Prostate gland (tissue), 2 donors: ENCODE measurements at regions not wholly inside any gene's neighbourhood (a gene's known extent, or its start where the extent isn't known, plus 50 kb on each side); places are given as distances from the start of the nearest gene placed in this dataset.

Source experiments
- DNase-seq: peaks from one replicate; pipeline ENCODE4 v3.0.0-alpha.2; 2019; ENCODE audit warnings: low spot score
- H3K27ac ChIP-seq, 2 donors: fragments of 200-600 bp; sonication (generic); 2 replicates each; pipeline ENCODE4 v1.5.1; 2017 to 2019
- H3K27me3 ChIP-seq: fragments of 200-600 bp; sonication (generic); replicated peaks from 2 replicates; pipeline ENCODE4 v1.5.1; 2019; ENCODE audit not compliant: insufficient read depth
- H3K36me3 ChIP-seq, 2 donors: fragments of 200-600 bp; sonication (generic); 1 replicate in 1 of 2; 2 replicates in 1 of 2; pipeline versions ENCODE4 v1.5.1 to v1.8.1; 2017 to 2019
- H3K4me1 ChIP-seq: fragments of 200-600 bp; sonication (generic); replicated peaks from 2 replicates; pipeline ENCODE4 v1.5.1; 2019
- H3K4me3 ChIP-seq, 2 donors: fragments of 200-600 bp; sonication (generic); 2 replicates each; pipeline ENCODE4 v1.5.1; 2017 to 2019
- H3K9me3 ChIP-seq: fragments of 200-600 bp; sonication (generic); 2 replicates; pipeline ENCODE4 v1.5.1; 2017
- POLR2A ChIP-seq: fragments of 450-650 bp; IDR thresholded peaks from one replicate; pipeline ENCODE4 v1.6.1; 2016; ENCODE audit warnings: antibody characterized with exemption, mild to moderate bottlenecking
- POLR2AphosphoS5 ChIP-seq: sonication (generic); formaldehyde crosslinking; IDR thresholded peaks from one replicate; pipeline ENCODE4 v1.6.1; 2017; ENCODE audit warnings: antibody characterized with exemption
- WGBS: methylation state at CpG from one replicate; pipeline ENCODE4 v1.1.5; 2018; 5-methylcytosine and 5-hydroxymethylcytosine counted together
- intact Hi-C: fragments of 100-400 bp; cut with DNase I; formaldehyde crosslinking; loops from one replicate; pipeline ENCODE4 v1.14.2; 2022
- TF ChIP-seq, protein P1 (sequence below), 4 experiments: fragments of 200-600 bp in 2 of 4; fragments of 450-650 bp in 2 of 4; sonication (generic) in 2 of 4; IDR thresholded peaks; 1 replicate in 3 of 4; 2 replicates in 1 of 4; pipeline ENCODE4 v1.5.1; 2016 to 2019; ENCODE audit warnings: antibody characterized with exemption in 4 of 4, mild to moderate bottlenecking in 2 of 4, moderate library complexity in 2 of 4

DNA sequence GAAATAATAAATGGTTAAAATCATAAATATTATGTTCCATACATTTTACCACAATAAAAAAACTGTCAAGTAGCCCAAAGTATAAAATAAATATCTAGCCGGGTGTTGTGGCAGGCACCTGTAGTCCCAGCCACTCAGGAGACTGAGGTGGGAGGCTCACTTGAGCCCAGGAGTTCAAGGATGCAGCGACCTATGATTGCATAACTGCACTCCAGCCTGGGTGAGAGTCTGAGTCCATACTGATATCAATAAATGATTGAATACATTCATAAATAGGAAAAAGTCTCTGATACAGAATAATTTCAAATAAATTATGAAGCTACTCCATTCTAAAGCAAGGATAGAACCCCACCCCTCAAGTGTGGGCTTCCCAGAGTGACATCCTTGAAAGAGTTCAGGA lies 68.5 kb upstream of the GATA2 start:
- Histone ChIP-seq H3K9me3 (no peaks in the 10 kb centered on the region), H3K4me3 (no peak overlapping the region), H3K27me3 (no peaks in the 10 kb centered on the region), H3K36me3 (no peaks in the 10 kb centered on the region), H3K27ac (no peak overlapping the region), H3K4me1 (no peaks in the 10 kb centered on the region)
- WGBS: 84% methylated on average over 2 of the region's 2 CpGs
- no peak for DNase-seq
- intact Hi-C loops: no loop called here
- TF ChIP-seq, protein P1, sequence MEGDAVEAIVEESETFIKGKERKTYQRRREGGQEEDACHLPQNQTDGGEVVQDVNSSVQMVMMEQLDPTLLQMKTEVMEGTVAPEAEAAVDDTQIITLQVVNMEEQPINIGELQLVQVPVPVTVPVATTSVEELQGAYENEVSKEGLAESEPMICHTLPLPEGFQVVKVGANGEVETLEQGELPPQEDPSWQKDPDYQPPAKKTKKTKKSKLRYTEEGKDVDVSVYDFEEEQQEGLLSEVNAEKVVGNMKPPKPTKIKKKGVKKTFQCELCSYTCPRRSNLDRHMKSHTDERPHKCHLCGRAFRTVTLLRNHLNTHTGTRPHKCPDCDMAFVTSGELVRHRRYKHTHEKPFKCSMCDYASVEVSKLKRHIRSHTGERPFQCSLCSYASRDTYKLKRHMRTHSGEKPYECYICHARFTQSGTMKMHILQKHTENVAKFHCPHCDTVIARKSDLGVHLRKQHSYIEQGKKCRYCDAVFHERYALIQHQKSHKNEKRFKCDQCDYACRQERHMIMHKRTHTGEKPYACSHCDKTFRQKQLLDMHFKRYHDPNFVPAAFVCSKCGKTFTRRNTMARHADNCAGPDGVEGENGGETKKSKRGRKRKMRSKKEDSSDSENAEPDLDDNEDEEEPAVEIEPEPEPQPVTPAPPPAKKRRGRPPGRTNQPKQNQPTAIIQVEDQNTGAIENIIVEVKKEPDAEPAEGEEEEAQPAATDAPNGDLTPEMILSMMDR (IDR thresholded peaks at IDR 0.05): no peak
- TF ChIP-seq POLR2AphosphoS5: no peak
- no peak for TF ChIP-seq POLR2A

DNA sequence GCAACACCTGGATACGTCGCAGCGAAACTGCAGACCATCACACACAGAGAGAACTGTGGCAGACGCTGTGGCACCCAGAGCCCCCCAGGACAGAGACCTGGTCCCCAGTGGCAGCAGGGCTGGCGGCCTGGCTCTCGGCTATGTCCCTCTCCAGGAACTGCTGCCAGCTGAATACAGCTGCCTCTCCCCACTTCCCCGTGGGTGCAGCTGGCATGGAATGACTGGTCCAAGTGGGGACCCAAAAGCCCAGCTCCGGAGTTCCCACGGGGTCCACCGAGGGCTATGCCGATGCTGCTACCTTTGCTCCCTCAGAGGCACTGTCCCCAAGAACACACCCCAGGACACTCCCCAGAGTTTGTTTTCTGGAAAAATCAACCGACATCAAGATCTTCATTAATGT lies 67.8 kb upstream of the GATA2 start:
- no peak for TF ChIP-seq POLR2AphosphoS5
- TF ChIP-seq, protein P1 (IDR thresholded peaks at IDR 0.05): no peak
- no peak for TF ChIP-seq POLR2A
- intact Hi-C loops: no loop called here
- no peaks in the 10 kb centered on the region for H3K27me3 ChIP-seq
- WGBS: 100% methylated on average over 9 of the region's 12 CpGs
- H3K27ac ChIP-seq: no peak overlapping the region
- no peak overlapping the region for H3K4me3 ChIP-seq
- no peaks in the 10 kb centered on the region for H3K4me1 ChIP-seq
- no peak for DNase-seq
- H3K36me3 ChIP-seq: no peaks in the 10 kb centered on the region
- H3K9me3 ChIP-seq: no peaks in the 10 kb centered on the region

DNA sequence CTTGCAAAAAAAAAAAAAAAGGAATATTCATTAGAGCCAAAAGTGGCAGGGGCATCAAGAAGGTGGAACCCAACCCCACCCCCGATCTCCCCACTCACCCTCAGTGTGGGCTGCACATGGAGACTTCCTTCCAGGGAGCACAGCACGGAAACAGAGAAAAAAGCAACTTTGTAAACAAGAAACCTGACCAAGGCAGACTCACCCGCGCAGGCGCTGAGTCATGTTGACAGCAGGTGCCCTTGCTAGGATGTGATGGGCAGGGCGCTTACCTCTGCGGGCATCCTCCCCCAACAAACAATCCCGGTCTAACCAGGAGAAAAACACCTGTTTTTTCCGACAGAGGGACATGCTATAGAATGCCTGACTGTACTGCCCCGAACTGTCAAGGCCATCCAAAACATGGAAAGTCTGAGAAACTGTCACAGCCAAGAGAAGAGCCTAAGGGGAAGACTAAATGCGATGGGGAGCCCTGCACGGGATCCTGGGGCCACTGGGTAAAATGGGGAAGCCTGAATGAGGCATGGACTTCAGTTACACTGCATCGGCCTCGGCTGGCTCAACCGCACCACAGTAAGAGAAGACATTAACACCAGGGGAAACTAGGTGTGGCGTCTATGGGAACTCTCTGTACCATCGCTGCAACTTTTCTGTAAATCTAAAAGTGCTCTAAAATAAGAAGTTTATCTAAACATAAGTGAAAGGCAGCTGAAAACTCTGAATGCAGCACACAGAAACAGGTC lies 66.7 kb upstream of the GATA2 start:
- no peak for DNase-seq
- H3K27me3 ChIP-seq: no peaks in the 10 kb centered on the region

DNA sequence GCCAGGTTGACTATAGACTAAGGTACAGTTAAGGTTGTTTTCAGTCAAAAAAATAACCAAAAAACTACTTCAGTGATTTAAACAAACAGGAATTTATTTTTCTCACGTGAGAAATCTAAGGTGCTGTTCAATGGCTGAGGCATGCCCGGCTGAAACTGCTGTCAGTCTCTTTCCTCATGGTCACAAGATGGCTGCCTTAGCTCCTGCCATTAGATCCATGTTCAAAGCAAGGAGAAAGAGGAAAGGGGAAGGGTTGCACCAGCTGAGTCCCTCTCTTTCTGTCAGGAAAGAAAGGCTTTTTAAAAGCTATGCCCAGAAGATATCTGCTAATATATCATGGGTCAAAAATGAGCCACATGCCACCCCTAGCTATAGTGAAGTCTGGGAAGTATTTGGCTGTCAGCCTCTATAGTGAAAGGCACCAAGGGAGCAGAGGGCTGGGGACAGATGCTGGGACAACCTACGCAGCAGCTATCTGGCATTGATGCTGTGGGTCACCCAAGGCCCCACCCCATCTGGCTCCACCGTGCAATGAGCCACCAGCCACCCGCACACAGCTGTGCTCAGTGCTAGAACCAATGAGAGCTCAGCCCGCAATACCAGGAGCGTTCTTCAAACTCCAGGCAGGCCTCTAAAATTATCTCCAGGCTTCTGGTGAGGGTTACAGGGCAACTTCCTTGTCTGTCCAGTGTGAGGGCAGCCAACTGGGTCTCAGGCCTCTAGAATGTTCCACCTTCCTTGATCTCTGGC lies 64.7 kb upstream of the GATA2 start:
- Histone ChIP-seq H3K27me3 (no peaks in the 10 kb centered on the region), H3K9me3 (no peaks in the 10 kb centered on the region), H3K4me3 (no peak overlapping the region), H3K36me3 (no peaks in the 10 kb centered on the region), H3K4me1 (no peaks in the 10 kb centered on the region), H3K27ac (no peak overlapping the region)
- DNase-seq: no peak
- 91% methylated on average over 7 of the region's 7 CpGs for WGBS
- TF ChIP-seq POLR2AphosphoS5: no peak
- TF ChIP-seq, protein P1 (IDR thresholded peaks at IDR 0.05): no peak
- no peak for TF ChIP-seq POLR2A
- intact Hi-C loops: no loop called here

More for the DNA sequence above, 66.7 kb upstream of the GATA2 start:
- intact Hi-C loops: no loop called here
- Histone ChIP-seq H3K27ac (no peak overlapping the region), H3K4me1 (no peaks in the 10 kb centered on the region), H3K4me3 (no peak overlapping the region), H3K9me3 (no peaks in the 10 kb centered on the region), H3K36me3 (no peaks in the 10 kb centered on the region)
- TF ChIP-seq POLR2AphosphoS5 (no peak), POLR2A (no peak)
- TF ChIP-seq, protein P1 (IDR thresholded peaks at IDR 0.05): no peak
- WGBS: 64% methylated on average over 17 of the region's 17 CpGs
